GM19468 (cell line): ENCODE measurements at regions not wholly inside any gene's neighbourhood (a gene's known extent, or its start where the extent isn't known, plus 50 kb on each side); places are given as distances from the start of the nearest gene placed in this dataset.
"Not testable (repeated sequence)": the region's sequence is repeated elsewhere in the genome, so short reads cannot be mapped to it uniquely, and the experiment has no call there.

Source experiments
- ATAC-seq: cut with Tn5 transposase; IDR thresholded peaks from one replicate; pipeline ENCODE4 v1.9.1; 2021; ENCODE audit warnings: mild to moderate bottlenecking, moderate library complexity, moderate number of reproducible peaks; ENCODE audit not compliant: unreplicated experiment; ENCODE audit errors: extremely low read depth

DNA sequence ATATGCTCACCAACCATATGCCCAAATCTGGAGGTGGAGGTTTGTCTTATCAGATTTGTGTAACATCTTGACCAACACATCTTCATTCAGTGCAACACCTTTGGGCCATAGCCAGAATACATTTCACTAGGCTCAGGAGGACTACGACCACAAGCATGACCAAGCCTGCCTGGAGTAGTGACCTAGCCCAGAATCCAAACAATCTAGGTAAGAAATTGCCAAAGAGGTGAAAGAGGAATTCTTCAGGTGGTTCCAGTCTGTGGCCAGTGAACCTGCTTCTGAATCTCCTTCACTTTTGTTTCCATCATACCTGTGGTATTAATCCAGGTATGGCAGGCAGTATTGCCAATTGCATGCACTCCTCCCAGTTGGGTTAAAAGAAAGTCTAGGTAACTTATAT, 112.8 kb upstream of the RAB18 start:
- ATAC-seq = no peak

DNA sequence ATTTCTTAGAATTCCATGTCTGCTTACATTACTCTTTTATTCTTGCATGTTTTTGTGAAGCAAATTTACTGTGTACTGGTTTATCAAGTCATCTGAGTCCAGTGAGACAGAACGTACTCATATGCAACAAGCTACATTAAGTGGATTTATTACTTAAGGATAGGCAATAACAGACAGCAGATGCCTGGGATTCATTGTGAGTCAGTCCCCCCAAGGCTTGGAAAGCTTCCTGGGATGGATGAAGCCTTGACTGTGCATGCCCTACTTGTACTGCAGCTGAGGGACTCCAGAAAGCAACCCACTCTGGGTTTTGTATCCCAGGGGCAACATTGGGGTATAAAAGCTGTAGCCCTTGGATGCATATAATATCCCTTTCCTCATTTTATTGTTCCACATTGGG, 113.4 kb upstream of the RAB18 start:
- ATAC-seq = no peak

DNA sequence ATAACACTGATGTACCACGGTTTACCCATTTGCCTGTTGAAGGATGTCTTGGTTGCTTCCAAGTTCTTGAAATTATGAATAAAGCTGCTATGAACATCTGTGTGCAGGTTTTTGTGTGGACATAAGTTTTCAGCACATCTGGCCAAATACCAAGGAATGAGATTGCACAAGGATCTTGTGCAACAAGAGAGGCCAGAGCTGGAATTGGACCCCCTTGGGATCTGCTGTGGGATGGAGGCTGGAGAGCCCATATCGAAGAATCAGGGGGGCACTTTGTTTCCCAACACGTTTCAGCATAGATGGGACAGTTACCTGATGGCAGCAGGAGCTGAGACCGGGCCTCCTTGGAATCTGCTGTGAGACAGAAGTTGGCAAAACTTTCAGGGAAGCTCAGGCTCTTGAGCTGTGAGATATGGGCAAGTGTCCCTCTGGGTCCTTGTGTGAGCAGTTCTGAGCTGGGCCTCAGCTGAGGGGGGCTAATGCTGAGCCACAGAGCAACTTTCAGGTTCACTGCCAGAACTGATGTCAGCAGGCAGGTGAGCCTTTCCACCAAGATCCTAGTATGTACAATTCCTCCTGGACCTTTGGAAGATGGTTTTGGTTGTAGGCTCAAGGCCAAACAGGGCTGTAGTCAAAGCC, 115.2 kb upstream of the RAB18 start:
- no peak for ATAC-seq

DNA sequence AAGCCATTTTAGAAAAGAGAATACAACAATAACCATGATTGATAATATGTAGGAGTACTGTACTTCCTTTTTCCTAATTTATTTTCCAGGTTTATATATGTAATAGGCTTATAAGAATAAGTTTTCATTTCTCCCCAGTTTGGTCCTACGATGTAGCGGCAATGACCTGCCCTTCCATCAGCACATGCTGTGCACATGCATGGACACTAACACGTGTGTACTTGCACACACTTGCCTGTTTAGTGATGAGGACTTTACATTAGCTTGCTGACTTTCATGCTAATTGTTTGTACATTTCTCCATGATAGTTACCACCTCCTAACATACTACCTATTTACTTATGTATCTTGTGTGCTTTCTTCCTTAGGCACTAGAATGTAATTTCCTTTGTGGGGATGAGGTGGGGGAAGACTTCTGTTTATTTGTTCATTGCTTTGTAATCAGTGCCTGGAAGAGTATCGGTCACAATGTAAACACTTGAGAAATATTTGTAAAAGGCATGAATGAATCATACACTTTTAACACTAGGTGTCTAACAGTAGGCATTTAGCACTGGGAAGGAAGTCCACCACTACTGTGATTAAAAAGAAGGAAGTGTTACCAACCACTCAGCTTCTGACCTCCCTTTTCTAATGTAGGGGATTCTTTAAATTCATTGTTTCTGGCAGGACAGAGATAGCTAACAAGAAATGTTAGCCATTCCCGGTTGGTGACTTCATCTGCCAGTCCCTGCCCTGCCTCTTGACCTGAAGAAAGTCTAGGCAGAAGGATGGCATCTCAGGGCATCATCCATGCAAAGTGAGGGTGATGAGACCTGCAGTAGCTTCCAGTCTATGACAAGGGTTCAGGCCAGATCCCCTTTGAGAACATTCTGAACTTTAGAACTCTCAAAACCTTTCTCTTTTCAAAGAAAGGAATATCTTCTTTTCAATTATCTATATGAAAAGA, 120.2 kb upstream of the RAB18 start:
- ATAC-seq = no peak

DNA sequence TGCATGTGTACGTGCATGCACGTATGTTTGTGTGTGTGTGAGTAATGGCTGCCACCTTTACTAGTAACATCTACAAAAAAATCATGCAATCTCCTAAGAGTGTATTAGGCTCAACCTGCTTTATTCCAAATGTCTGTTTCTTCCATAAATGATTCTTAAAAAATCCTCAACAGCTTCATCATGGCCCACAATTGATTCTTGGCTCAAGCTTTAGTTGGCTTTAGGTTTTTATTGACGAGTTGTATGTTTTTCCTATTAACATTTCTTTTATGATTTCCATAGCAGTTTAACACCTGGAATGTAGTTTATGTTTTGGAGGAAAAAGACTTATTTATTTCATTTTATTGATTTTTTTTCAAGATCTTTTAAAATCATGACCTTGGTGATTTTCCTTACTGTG, 121.9 kb upstream of the RAB18 start:
- ATAC-seq = no peak

DNA sequence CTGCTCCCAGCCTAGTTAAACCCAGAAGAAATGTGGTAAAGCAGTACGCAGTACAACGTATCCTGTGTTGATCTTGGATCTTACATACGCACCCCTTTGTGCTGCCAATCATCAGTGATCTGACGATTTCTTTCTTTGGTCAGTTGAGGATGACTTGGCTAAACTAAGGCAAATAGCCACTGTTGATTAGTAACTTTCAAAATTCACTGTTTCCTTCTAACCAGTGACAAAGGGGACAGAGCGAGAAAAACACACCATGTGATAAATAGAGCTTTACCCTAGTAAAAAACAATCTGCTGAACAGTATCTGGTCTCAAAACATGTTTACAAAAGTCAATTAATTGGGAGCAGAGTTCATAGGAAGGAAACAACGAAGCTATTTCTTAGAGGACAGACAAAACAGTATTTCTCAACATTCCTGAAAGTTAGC, 123.2 kb upstream of the RAB18 start:
- no peak for ATAC-seq

DNA sequence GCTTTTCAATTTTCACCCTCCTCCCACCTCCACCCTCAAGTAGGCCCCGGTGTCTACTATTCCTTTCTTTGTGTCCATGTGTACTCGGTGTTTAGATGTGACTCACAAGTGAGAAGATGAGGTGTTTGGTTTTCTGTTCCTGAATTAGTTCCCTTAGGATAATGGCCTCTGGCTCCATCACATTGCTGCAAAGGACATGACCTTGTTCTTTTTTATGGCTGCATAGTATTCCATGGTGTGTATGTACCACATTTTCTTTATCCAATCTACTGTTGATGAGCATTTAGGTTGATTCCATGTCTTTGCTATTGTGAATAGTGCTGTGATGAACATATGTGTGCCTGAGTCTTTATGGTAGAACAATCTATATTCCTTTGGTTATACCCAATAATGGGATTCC, 125.1 kb upstream of the RAB18 start:
- ATAC-seq = not testable (repeated sequence)

DNA sequence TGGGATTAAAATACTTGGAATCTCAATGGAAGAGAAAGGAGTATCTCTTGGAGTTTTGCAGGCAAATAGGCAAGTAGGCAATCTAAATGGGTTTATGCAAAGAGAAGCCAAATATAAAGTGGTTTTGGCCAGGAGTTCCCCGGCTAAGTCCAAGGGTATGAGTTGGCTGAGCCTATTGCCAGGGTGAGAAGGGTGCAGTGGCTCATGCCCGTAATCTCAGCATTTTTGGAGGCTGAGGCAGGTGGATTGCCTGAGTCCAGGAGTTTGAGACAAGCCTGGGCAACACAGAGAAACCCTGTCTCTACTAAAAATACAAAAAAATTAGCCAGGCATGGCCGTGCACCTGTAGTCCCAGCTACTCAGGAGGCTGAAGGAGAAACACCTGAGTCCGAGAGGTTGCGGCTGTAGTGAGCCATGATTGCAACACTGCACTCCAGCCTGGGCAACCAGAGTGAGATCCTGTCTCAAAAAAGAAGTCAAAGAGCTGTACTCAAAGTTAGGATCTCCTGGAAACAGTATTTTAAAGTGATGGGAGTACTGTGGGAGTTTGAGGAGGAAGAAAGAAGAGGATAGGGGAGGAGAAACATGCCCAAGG, 130.4 kb upstream of the RAB18 start:
- no peak for ATAC-seq

DNA sequence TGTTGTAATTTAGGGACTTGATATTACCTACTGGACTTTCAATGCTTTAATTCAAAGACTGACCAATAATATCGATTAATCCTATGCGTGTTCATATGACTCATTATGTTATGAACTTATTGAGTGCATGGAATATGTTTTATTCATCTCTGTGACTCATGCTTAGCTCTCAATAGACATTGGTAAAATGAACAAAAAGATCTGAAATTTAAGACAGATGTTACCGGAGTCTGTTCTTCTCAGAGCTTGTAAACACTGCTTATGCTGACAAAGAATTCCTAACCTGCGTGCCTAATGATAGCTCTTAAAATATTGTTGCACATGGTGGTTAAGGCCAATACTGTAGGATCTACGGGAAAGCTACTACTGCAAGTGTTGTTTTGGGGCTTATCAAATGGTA, 131.5 kb upstream of the ACBD5 start:
- ATAC-seq = no peak

DNA sequence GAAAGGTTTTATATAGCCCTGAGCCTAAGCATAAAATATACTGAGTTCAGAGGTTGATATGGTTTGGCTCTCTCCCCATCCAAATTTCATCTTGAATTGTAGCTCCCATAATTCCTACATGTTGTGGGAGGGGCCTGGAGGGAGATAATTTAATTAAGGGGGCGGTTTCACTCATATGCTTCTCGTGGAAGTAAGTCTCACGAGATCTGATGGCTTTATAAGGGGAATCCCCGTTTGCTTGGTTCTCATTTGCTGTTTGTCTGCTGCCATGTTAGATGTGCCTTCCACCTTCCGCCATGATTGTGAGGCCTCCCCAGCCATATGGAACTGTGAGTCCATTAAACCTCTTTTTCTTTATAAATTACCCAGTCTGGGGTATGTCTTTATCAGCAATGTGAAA, 130.8 kb upstream of the ACBD5 start:
- ATAC-seq = not testable (repeated sequence)

DNA sequence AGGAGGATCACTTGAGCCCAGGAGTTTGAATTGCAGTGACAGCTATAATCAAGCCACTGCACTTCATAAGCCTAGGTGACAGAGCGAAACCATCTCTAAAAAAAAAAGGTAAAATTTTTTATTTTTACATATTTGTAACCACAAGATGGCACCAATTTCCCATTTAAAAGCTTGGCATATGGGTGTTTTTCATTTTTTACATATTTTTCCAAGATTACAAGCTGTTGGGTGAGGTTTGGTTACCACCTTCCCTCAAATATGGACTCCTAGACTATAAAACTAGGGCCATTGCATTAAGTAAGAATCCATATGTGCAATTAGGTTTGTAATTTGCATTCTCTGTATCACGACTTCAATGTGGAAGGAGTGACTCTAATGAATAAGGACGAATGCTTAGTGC, 129.3 kb upstream of the ACBD5 start:
- no peak for ATAC-seq

DNA sequence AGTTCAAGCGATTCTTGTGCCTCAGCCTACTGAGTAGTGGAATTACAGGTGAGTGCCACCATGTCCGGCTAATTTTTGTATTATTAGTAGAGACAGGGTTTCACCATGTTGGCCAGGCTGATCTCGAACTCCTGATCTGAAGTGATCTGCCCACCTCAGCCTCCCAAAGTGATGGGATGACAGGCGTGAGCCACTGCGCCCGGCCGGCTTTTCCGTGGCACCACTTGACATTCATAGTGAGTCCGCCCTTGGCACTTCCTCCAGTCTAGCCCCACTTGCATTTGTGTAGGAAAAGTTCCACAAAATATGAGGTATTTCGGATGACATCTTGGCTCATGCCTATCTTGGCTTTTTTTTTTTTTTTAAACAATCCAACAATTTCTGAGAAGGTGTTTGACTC, 128.1 kb upstream of the ACBD5 start:
- ATAC-seq = no peak

DNA sequence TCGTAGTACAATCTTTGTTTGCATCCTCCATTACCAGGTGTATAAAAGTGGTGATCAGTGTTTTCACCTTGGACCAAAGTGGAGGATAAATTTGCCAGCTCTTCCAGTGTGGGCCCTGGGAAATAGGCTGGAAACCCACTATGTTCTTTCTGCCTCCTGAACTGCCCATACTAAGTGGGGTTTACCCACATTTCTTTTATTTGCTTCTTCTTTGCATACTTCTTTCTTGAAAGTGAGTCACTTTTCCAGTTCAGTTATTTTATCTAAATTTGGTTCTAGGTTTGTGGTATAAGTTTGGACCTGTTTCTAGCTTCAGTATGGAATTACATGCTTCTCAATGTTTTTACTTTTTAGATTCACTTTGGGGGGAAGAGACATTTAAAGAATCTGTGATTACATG, 126.2 kb upstream of the ACBD5 start:
- ATAC-seq = no peak

DNA sequence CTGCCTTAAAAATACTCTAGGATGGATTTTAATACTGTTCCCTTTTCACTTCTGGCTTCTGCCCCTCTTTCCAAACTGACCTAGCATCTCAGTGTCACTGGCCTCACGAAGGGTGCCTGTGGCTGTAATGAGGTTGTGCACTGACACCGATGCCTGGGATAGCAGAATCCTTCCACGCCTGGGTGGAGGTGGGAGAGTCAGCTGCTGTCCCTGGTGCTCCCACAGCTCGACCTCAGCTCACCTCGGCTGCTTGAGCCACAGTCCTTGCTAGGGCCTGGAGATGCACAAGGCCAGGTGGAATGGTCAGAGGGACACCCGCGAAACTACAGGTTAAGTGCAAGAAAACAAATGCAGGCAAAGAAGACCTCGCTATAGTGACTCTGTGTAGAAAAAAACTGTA, 123.4 kb upstream of the ACBD5 start:
- ATAC-seq = no peak

DNA sequence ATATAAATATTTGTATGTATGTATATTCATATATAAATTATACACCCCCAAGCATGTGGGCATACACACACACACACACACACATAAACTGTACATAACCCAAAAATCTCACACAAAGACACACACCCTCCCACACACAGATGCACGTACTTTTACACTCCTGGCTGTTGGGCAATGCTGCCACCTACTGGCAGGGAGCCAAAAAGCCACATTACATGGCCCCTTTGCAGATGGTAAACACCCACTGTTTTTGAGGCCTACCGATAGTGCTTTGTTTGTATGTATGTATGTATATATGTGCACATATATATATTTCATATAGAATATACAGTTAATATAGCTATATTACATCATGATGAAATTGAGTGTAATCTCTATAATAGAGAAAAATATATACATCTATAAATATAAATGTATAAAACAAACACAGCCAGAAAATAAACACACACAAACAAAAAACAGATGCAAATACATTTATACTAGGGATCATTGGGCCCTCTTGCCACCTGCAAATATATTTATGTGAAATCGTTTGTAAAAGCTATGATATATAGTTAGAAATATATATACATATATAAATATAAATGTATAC, 120.1 kb upstream of the ACBD5 start:
- peak; percentile 96 for ATAC-seq

DNA sequence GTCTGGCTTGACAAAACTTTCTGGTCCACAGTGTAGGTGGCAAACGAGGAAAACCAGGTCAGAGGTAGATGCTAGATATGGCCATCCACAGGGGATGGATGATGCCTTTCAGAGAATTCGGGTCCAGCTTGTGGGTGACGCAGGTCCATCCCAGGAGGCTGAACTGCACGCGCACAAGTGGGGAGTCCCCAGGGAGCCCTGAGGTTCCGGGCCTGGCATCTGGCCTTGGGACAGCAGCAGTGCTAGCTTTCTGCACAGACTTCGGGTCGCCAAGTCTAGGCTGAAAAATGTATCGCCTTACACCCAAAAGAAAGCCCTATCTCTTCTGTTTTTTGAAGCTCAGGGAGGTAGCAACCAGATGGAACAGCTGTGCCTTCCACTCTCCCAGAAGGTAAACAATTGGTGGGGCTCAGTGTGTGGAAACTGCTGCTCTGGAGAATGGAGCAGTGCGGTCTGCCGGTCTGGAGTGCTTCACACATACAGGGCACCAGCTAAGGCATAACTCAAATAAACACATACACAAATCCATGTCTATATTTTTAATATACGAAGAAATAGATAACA, 119.3 kb upstream of the ACBD5 start:
- ATAC-seq = no peak

DNA sequence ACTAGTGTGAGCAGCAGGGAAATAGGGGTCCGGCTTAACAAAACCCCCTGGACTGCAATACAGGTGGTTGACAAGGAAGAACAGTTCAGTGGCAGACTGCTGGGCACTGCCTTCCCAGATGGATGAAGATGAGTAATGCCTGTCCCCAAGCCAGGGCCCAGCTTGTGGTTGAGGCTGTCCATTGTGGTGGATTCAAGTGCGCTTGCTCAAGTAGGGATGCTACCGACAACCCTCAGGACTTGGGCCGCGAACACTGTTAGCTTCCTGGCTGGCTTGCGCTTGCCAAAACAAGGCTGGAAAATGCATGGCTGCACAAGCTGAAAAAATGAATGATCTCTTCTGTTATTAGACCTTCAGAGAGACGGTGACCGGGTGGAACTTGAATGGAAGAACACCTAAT, 116.1 kb upstream of the ACBD5 start:
- ATAC-seq = no peak

DNA sequence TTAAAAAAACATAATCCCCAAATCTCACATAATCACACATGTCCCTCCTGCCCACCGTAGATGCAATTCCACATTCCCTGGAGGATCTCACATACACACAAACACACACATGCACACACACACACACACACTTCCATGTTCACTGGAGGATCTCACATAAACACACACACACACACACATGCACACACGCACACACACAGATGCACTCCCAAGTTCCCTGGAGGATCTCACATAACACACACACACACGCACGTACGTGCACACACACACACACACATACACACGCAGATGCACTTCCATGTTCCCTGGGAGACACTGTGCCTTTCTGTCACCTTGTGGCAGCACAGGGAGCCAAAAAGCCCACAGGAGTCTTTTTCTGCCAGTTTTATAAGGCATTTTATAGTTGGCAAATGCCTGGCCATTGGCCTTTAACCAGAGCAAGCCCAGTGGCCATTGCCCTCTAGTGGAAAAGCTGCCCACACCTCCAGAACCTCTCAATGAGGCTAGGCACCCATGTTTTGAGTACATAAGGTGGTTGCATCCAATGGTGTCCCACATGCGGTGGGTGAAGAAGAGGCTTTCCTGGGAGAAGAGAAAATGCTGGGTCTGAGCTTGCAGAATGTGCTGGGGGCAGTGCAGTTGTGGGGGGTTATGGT, 115.4 kb upstream of the ACBD5 start:
- no peak for ATAC-seq

DNA sequence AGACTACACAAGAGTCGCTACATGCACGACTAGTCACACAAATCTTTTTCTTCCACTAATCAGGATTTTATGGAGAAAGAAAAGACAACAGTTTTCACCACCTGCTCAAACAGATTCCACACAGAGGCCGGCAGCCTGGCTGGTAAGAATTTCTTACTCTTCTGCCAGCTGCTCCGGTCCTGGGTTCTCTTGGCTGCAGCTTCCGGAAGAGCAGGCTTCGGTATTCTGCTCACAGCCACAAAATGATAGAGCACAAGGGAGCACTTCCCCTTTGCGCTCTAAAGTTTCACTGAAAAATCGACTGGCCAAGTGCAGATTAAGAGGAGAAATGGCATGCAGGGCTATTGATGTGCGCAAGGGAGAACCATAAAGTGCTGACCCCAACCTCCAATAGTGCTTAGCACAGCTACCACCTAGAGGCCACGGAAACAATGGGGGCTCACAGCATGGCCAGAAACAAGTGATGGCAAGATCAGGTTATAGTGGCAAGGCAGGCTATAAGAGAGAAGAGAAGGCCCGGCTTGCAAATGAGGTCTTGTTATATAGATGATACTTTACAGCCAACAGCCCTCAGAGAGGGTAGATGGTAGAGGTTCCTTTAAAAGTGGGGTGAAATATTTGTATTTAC, 114.2 kb upstream of the ACBD5 start:
- ATAC-seq = peak; percentile 94

DNA sequence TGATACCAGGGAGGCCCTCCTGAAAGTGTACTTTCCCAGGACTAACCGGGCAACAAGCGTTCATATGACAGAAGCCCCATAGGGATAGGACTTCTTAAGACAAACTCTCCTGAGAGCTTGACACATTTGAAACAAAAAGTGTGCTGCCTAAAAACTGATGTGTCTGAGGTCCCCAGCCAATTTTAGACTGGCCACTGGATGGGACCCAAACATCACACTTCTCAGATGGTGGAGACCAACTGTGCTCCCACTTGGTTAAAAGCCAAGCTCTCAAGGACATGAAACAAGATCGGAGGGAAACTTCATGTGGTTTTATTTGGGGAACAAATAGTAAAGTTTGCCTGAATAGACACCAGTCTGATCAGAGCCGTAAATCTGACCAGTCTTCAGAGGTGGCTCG, 113.5 kb upstream of the ACBD5 start:
- not testable (repeated sequence) for ATAC-seq
